Colonic mucosa (tissue), 4 donors: ENCODE measurements at regions not wholly inside any gene's neighbourhood (a gene's known extent, or its start where the extent isn't known, plus 50 kb on each side); places are given as distances from the start of the nearest gene placed in this dataset.

Experiments used
- DNase-seq: peaks from one replicate; pipeline ENCODE4 v3.0.0-alpha.2; 2020
- H3K27ac ChIP-seq: fragments of 200-600 bp; one replicate; pipeline ENCODE4 v1.8.0; 2021
- H3K27me3 ChIP-seq: fragments of 200-600 bp; one replicate; pipeline ENCODE4 v1.8.0; 2021
- H3K36me3 ChIP-seq: fragments of 200-600 bp; one replicate; pipeline ENCODE4 v1.8.0; 2021
- H3K4me1 ChIP-seq: fragments of 200-600 bp; one replicate; pipeline ENCODE4 v1.8.0; 2021; ENCODE audit warnings: mild to moderate bottlenecking
- H3K4me3 ChIP-seq: fragments of 200-600 bp; one replicate; pipeline ENCODE4 v1.8.0; 2021
- H3K9ac ChIP-seq, 2 donors: one replicate each; pipeline ENCODE4 v1.7.0; 2013; ENCODE audit warnings: control low read depth in 2 of 2, low read depth in 2 of 2, low read length in 2 of 2
- H3K9me3 ChIP-seq: fragments of 200-600 bp; one replicate; pipeline ENCODE4 v1.8.0; 2021
- CTCF ChIP-seq: fragments of 200-600 bp; IDR thresholded peaks from one replicate; pipeline ENCODE4 v1.8.0; 2022; ENCODE audit warnings: antibody characterized with exemption, mild to moderate bottlenecking
- intact Hi-C: fragments of 100-400 bp; cut with DNase I; formaldehyde crosslinking; loops from one replicate; pipeline ENCODE4 v1.14.1; 2022
- donor health status: healthy.
- donor health status: DM: no; HTN: no; CAD: no.
- donor health status: DM: no; HTN: no; CAD: no.

GRCh38 chr2:163370169-163370886, 365.5 kb downstream of the FIGN start:
- Histone ChIP-seq H3K4me1 (no peaks in the 10 kb centered on the region), H3K27me3 (no peaks in the 10 kb centered on the region), H3K4me3 (no peak overlapping the region), H3K36me3 (no peaks in the 10 kb centered on the region), H3K27ac (no peak overlapping the region), H3K9me3 (no peaks in the 10 kb centered on the region), H3K9ac (no peak overlapping the region)
- no peak for DNase-seq
- intact Hi-C loops = no loop called here
- no peak for TF ChIP-seq CTCF

GRCh38 chr2:163369111-163369510, 366.7 kb downstream of the FIGN start:
- H3K9me3 ChIP-seq = no peaks in the 10 kb centered on the region
- no peak for TF ChIP-seq CTCF
- H3K4me1 ChIP-seq = no peaks in the 10 kb centered on the region
- H3K4me3 ChIP-seq = no peak overlapping the region
- H3K27me3 ChIP-seq = no peaks in the 10 kb centered on the region
- H3K27ac ChIP-seq = no peak overlapping the region
- no peaks in the 10 kb centered on the region for H3K36me3 ChIP-seq
- DNase-seq = no peak
- H3K9ac ChIP-seq = no peak overlapping the region
- intact Hi-C loops = no loop called here

- Histone ChIP-seq H3K27me3 (no peaks in the 10 kb centered on the region), H3K36me3 (no peaks in the 10 kb centered on the region), H3K4me3 (no peak overlapping the region), H3K4me1 (no peaks in the 10 kb centered on the region), H3K27ac (no peak overlapping the region), H3K9me3 (no peaks in the 10 kb centered on the region), H3K9ac (no peak overlapping the region)
- no peak for DNase-seq
- no peak for TF ChIP-seq CTCF
- intact Hi-C loops = no loop called here
Observed at GRCh38 chr2:163368655-163369054, 367.2 kb downstream of the FIGN start.

- Histone ChIP-seq H3K4me1 (no peaks in the 10 kb centered on the region), H3K27ac (no peak overlapping the region), H3K27me3 (no peaks in the 10 kb centered on the region), H3K36me3 (no peaks in the 10 kb centered on the region), H3K4me3 (no peak overlapping the region), H3K9me3 (no peaks in the 10 kb centered on the region), H3K9ac (no peak overlapping the region)
- no peak for DNase-seq
- intact Hi-C loops = no loop called here
- no peak for TF ChIP-seq CTCF
Observed at GRCh38 chr2:163367825-163368582, 367.8 kb downstream of the FIGN start.

- H3K9me3 ChIP-seq = no peaks in the 10 kb centered on the region
- H3K27me3 ChIP-seq = no peaks in the 10 kb centered on the region
- DNase-seq = no peak
- no peak overlapping the region for H3K4me3 ChIP-seq
- no peak overlapping the region for H3K27ac ChIP-seq
- no peaks in the 10 kb centered on the region for H3K4me1 ChIP-seq
- H3K36me3 ChIP-seq = no peaks in the 10 kb centered on the region
- H3K9ac ChIP-seq = no peak overlapping the region
- intact Hi-C loops = no loop called here
- no peak for TF ChIP-seq CTCF
Observed at GRCh38 chr2:163364736-163365135, 371.1 kb downstream of the FIGN start.
